Liver (tissue), 8 donors: ENCODE measurements at regions not wholly inside any gene's neighbourhood (a gene's known extent, or its start where the extent isn't known, plus 50 kb on each side); places are given as distances from the start of the nearest gene placed in this dataset.

ENCODE experiments used
- DNase-seq: peaks from one replicate; pipeline ENCODE4 v3.0.0-alpha.2; 2017; ENCODE audit warnings: low spot score
- H3K27ac ChIP-seq, 2 donors: one replicate each; pipeline ENCODE4 v1.7.0; 2013; ENCODE audit warnings: inconsistent platforms in 2 of 2, low read length in 2 of 2, control low read depth in 1 of 2, low read depth in 1 of 2, mild to moderate bottlenecking in 1 of 2
- H3K27me3 ChIP-seq, 4 donors: one replicate each; pipeline versions ENCODE4 v1.6.1 to v1.7.0; 2013; ENCODE audit warnings: low read length in 3 of 4, inconsistent platforms in 1 of 4, mild to moderate bottlenecking in 1 of 4, moderate library complexity in 1 of 4; ENCODE audit not compliant: control insufficient read depth in 4 of 4, insufficient read depth in 4 of 4
- H3K36me3 ChIP-seq, 4 donors: one replicate each; pipeline versions ENCODE4 v1.6.1 to v1.7.0; 2013; ENCODE audit warnings: low read length in 3 of 4, mild to moderate bottlenecking in 3 of 4, low read depth in 1 of 4, moderate library complexity in 1 of 4; ENCODE audit not compliant: control insufficient read depth in 4 of 4, insufficient read depth in 3 of 4
- H3K4me1 ChIP-seq, 4 donors: one replicate each; pipeline versions ENCODE4 v1.6.1 to v1.7.0; 2013; ENCODE audit warnings: low read length in 3 of 4, mild to moderate bottlenecking in 3 of 4, moderate library complexity in 1 of 4; ENCODE audit not compliant: control insufficient read depth in 4 of 4, insufficient read depth in 4 of 4
- H3K4me3 ChIP-seq, 3 donors: one replicate each; pipeline versions ENCODE4 v1.6.1 to v1.7.0; 2013; ENCODE audit warnings: low read length in 3 of 3, control low read depth in 1 of 3, low read depth in 1 of 3, mild to moderate bottlenecking in 1 of 3
- H3K9ac ChIP-seq, 2 donors: one replicate each; pipeline ENCODE4 v1.7.0; 2013; ENCODE audit warnings: low read length in 2 of 2, mild to moderate bottlenecking in 2 of 2, moderate library complexity in 2 of 2, control low read depth in 1 of 2, low read depth in 1 of 2
- H3K9me3 ChIP-seq, 4 donors: one replicate each; pipeline versions ENCODE4 v1.6.1 to v1.7.0; 2013; ENCODE audit warnings: low read length in 3 of 4; ENCODE audit not compliant: control insufficient read depth in 4 of 4
- CTCF ChIP-seq: fragments of 150-350 bp; IDR thresholded peaks from 2 replicates; pipeline ENCODE4 v1.5.1; 2017; ENCODE audit warnings: improper control_type of control experiment, low read depth, low read length; ENCODE audit not compliant: missing input control
- EGR1 ChIP-seq, 2 donors: IDR thresholded peaks; 2 replicates each; pipeline ENCODE4 v1.6.1; 2016 to 2018; ENCODE audit warnings: antibody characterized with exemption in 2 of 2, low read depth in 2 of 2
- FOXA1 ChIP-seq: IDR thresholded peaks from 2 replicates; pipeline ENCODE4 v1.6.1; 2016; ENCODE audit warnings: antibody characterized with exemption
- FOXA2 ChIP-seq: IDR thresholded peaks from 2 replicates; pipeline ENCODE4 v1.6.1; 2016; ENCODE audit warnings: antibody characterized with exemption
- GABPA ChIP-seq, 2 donors: IDR thresholded peaks in 1 of 2; conservative IDR thresholded peaks in 1 of 2; 2 replicates each; pipeline ENCODE4 v1.6.1; 2016; ENCODE audit warnings: antibody characterized with exemption in 2 of 2, mild to moderate bottlenecking in 1 of 2, moderate library complexity in 1 of 2
- HNF4A ChIP-seq, 2 donors: conservative IDR thresholded peaks; 2 replicates each; pipeline ENCODE4 v1.6.1; 2016; ENCODE audit warnings: antibody characterized with exemption in 2 of 2, mild to moderate bottlenecking in 2 of 2
- HNF4G ChIP-seq: IDR thresholded peaks from 2 replicates; pipeline ENCODE4 v1.6.1; 2016; ENCODE audit warnings: antibody characterized with exemption
- JUND ChIP-seq, 2 donors: IDR thresholded peaks; 2 replicates each; pipeline ENCODE4 v1.6.1; 2016; ENCODE audit warnings: antibody characterized with exemption in 2 of 2
- MAX ChIP-seq: IDR thresholded peaks from 2 replicates; pipeline ENCODE4 v1.6.1; 2016; ENCODE audit warnings: antibody characterized with exemption
- NR2F2 ChIP-seq: IDR thresholded peaks from 2 replicates; pipeline ENCODE4 v1.6.1; 2016; ENCODE audit warnings: antibody characterized with exemption
- RAD21 ChIP-seq, 2 donors: IDR thresholded peaks; 2 replicates each; pipeline ENCODE4 v1.6.1; 2016; ENCODE audit warnings: antibody characterized with exemption in 2 of 2, mild to moderate bottlenecking in 2 of 2
- RXRA ChIP-seq, 2 donors: IDR thresholded peaks; 2 replicates each; pipeline ENCODE4 v1.6.1; 2017 to 2018; ENCODE audit warnings: antibody characterized with exemption in 2 of 2, mild to moderate bottlenecking in 1 of 2
- SP1 ChIP-seq: IDR thresholded peaks from 2 replicates; pipeline ENCODE4 v1.6.1; 2018; ENCODE audit warnings: antibody characterized with exemption, mild to moderate bottlenecking
- TAF1 ChIP-seq: conservative IDR thresholded peaks from 2 replicates; pipeline ENCODE4 v1.6.1; 2016; ENCODE audit warnings: antibody characterized with exemption, mild to moderate bottlenecking
- YY1 ChIP-seq: IDR thresholded peaks from 2 replicates; pipeline ENCODE4 v1.6.1; 2016; ENCODE audit warnings: antibody characterized with exemption, mild to moderate bottlenecking
- ZBTB33 ChIP-seq: IDR thresholded peaks from 2 replicates; pipeline ENCODE4 v1.6.1; 2016; ENCODE audit warnings: antibody characterized with exemption
- WGBS: extraction: QIAGEN DNeasy Blood & Tissue Kit; methylation state at CpG from one replicate; pipeline ENCODE4 v1.1.7; 2013; 5-methylcytosine and 5-hydroxymethylcytosine counted together
- TF ChIP-seq, protein P1 (sequence below): IDR thresholded peaks from 2 replicates; pipeline ENCODE4 v1.6.1; 2016; ENCODE audit warnings: antibody characterized with exemption, mild to moderate bottlenecking
- TF ChIP-seq, protein P2 (sequence below): IDR thresholded peaks from 2 replicates; pipeline ENCODE4 v1.6.1; 2016; ENCODE audit warnings: antibody characterized with exemption
- donor health status: healthy.
- donor health status: healthy.
- donor health status: healthy.
- donor health status: healthy.
- donor health status: healthy.

DNA sequence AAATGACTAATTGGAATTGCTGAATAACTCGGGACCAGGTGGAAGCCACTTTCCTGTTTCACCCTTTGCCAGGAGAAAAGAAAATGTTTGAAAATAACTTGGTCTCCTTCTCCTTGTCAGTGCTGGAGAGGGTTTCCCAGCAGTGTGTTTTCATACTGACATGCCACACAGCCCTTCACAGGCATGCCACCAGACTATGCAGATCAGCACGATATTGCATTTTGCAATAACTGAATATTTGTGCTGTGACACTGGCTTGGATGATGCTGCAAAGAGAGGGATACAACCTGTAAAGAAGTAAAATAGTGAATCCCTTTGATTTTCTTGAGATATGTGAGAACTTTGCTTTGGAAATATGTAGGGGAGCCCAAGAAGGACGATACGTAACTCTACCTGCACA, 200.0 kb upstream of the NAV2 start:
- no peak for DNase-seq
- Histone ChIP-seq H3K4me3 (no peak overlapping the region), H3K9me3 (no peaks in the 10 kb centered on the region), H3K4me1 (peaks cover 17 to 57% (median 51%) of the 10 kb centered on the region in 4 donors), H3K27ac (peak overlapping the region; percentile 92 to 95), H3K36me3 (no peaks in the 10 kb centered on the region), H3K27me3 (no peaks in the 10 kb centered on the region), H3K9ac (no peak overlapping the region)
- TF ChIP-seq JUND (IDR thresholded peaks at IDR 0.05) (no peak), SP1 (no peak), EGR1 (IDR thresholded peaks at IDR 0.05; ENCODE audit: low read depth in 2 of 2) (no peak), RAD21 (IDR thresholded peaks at IDR 0.05) (peak in 1 of 2 donors; percentile 29), HNF4G (no peak)
- WGBS, result 69% methylated on average over 4 of the region's 4 CpGs

- DNase-seq, result peak; percentile 42
- TF ChIP-seq EGR1 (IDR thresholded peaks at IDR 0.05; ENCODE audit: low read depth in 2 of 2), result peak; percentile 61 to 95
- peak; percentile 96 for TF ChIP-seq TAF1
- TF ChIP-seq, protein P1, sequence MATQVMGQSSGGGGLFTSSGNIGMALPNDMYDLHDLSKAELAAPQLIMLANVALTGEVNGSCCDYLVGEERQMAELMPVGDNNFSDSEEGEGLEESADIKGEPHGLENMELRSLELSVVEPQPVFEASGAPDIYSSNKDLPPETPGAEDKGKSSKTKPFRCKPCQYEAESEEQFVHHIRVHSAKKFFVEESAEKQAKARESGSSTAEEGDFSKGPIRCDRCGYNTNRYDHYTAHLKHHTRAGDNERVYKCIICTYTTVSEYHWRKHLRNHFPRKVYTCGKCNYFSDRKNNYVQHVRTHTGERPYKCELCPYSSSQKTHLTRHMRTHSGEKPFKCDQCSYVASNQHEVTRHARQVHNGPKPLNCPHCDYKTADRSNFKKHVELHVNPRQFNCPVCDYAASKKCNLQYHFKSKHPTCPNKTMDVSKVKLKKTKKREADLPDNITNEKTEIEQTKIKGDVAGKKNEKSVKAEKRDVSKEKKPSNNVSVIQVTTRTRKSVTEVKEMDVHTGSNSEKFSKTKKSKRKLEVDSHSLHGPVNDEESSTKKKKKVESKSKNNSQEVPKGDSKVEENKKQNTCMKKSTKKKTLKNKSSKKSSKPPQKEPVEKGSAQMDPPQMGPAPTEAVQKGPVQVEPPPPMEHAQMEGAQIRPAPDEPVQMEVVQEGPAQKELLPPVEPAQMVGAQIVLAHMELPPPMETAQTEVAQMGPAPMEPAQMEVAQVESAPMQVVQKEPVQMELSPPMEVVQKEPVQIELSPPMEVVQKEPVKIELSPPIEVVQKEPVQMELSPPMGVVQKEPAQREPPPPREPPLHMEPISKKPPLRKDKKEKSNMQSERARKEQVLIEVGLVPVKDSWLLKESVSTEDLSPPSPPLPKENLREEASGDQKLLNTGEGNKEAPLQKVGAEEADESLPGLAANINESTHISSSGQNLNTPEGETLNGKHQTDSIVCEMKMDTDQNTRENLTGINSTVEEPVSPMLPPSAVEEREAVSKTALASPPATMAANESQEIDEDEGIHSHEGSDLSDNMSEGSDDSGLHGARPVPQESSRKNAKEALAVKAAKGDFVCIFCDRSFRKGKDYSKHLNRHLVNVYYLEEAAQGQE, result peak; percentile 86
- TF ChIP-seq GABPA (IDR thresholded peaks at IDR 0.05 in 1 of 2, conservative IDR thresholded peaks at IDR 0.05 in 1 of 2), result peak in 1 of 2 donors; percentile 54
- TF ChIP-seq JUND (IDR thresholded peaks at IDR 0.05), result peak; percentile 79 to 91
- peak; percentile 99 for TF ChIP-seq SP1
- peak; percentile 68 for TF ChIP-seq FOXA2
- TF ChIP-seq ZBTB33, result peak; percentile 89
- TF ChIP-seq HNF4G, result peak; percentile 100
- peak; percentile 97 to 99 for TF ChIP-seq RXRA (IDR thresholded peaks at IDR 0.05)
- TF ChIP-seq, protein P2, sequence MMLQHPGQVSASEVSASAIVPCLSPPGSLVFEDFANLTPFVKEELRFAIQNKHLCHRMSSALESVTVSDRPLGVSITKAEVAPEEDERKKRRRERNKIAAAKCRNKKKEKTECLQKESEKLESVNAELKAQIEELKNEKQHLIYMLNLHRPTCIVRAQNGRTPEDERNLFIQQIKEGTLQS, result peak; percentile 83
- TF ChIP-seq FOXA1, result peak; percentile 75
- no peak for TF ChIP-seq CTCF
- TF ChIP-seq HNF4A (conservative IDR thresholded peaks at IDR 0.05), result peak; percentile 99 to 100
- TF ChIP-seq NR2F2, result peak; percentile 95
- peak; percentile 67 to 78 for TF ChIP-seq RAD21 (IDR thresholded peaks at IDR 0.05)
- peak; percentile 100 for TF ChIP-seq MAX
- peak; percentile 94 for TF ChIP-seq YY1
- no peaks in the 10 kb centered on the region for H3K27me3 ChIP-seq
- no peaks in the 10 kb centered on the region for H3K36me3 ChIP-seq
- H3K9ac ChIP-seq, result peak overlapping the region in 1 of 2 donors; percentile 49
- peaks cover 17 to 66% (median 58%) of the 10 kb centered on the region in 4 donors for H3K4me1 ChIP-seq
- WGBS, result 18% methylated on average over 9 of the region's 9 CpGs
- peak overlapping the region in 2 of 3 donors; percentile 5 to 34 for H3K4me3 ChIP-seq
- H3K9me3 ChIP-seq, result no peaks in the 10 kb centered on the region
- H3K27ac ChIP-seq, result peak overlapping the region; percentile 92 to 95
These were observed 201.0 kb upstream of the NAV2 start for GRCh38 chr11:19511413-19512183.
